ENCODE measurements at regions not wholly inside any gene's neighbourhood (a gene's known extent, or its start where the extent isn't known, plus 50 kb on each side); places are given as distances from the start of the nearest gene placed in this dataset.

DNA sequence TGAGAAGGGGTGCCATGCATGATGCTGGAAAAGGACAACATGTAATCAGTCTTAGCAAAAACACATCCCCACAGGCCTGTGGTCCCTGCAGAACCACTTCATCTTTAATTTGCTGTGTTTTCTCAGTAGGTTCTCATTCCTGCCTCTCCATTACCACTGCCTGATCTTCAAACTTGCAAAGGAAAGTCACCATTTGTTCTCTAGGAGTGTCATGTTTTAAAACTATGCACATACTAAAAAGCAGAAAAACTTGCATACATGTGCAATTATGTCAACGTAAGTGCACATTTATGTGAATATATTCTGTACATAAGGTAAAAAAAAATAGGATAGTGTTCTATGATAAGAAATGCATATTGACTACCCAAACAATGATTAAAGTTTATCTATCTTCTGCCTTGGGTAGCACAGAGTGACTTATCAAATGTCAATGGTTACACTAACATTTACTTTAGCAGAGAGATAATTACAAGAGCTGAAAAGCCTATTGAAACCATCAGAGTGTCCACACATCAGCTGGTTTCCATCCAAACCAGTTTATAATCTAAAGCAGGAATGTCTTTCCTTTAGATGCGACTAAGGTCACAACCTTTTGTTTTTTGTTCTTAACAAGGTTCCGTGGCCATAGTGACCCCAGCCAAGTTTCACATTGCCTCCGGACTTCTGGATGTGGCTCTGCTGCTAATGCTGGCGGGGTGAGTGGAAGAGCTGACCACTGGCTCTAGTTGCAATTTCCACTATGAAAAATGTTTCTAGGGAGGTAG, 58.7 kb upstream of the RMDN2 start:
- H3K27ac ChIP-seq (ENCODE audit: low read depth, low read length): no peak overlapping the region
- no peak overlapping the region for H3K4me3 ChIP-seq (ENCODE audit: low read depth, low read length)
- H3K27me3 ChIP-seq (ENCODE audit: control insufficient read depth, insufficient read depth, low read length): no peaks in the 10 kb centered on the region
- no peak for DNase-seq (ENCODE audit: low read depth in 4 of 6, low spot score in 6 of 6)
- no peaks in the 10 kb centered on the region for H3K9me3 ChIP-seq (ENCODE audit: control insufficient read depth, insufficient read depth, low read length)
- H3K4me1 ChIP-seq (ENCODE audit: control insufficient read depth, insufficient read depth, low read length): peaks cover 7% of the 10 kb centered on the region
- 89% methylated on average over 3 of the region's 5 CpGs for WGBS (ENCODE audit: insufficient coverage)
- H3K36me3 ChIP-seq (ENCODE audit: control insufficient read depth, insufficient read depth, low read length): no peaks in the 10 kb centered on the region

DNA sequence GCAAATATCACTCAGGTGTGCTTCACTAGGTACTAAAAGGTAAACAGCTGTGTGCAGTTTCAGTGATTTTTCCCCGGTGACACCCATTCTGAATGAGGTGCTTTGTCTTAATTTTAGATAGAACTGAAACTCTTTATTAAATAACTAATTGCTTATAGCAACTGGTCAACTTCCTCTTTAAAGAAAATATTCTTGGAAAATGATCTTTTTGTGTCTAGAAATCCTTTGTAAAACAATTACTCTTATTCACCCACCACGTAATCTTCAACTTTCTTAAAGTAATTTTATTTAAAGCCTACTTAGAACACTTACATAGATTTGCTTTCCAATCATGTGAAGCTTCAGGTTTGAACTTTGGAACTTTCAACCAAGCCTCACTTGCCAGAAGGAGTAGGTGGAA, 57.9 kb upstream of the RMDN2 start:
- DNase-seq (ENCODE audit: low read depth in 4 of 6, low spot score in 6 of 6): no peak
- no CpG with 5 or more reads among the region's 2 CpGs for WGBS (ENCODE audit: insufficient coverage)
- H3K27me3 ChIP-seq (ENCODE audit: control insufficient read depth, insufficient read depth, low read length): no peaks in the 10 kb centered on the region
- peaks cover 8% of the 10 kb centered on the region for H3K4me1 ChIP-seq (ENCODE audit: control insufficient read depth, insufficient read depth, low read length)
- H3K27ac ChIP-seq (ENCODE audit: low read depth, low read length): no peak overlapping the region
- no peaks in the 10 kb centered on the region for H3K9me3 ChIP-seq (ENCODE audit: control insufficient read depth, insufficient read depth, low read length)
- no peak overlapping the region for H3K4me3 ChIP-seq (ENCODE audit: low read depth, low read length)
- no peaks in the 10 kb centered on the region for H3K36me3 ChIP-seq (ENCODE audit: control insufficient read depth, insufficient read depth, low read length)

DNA sequence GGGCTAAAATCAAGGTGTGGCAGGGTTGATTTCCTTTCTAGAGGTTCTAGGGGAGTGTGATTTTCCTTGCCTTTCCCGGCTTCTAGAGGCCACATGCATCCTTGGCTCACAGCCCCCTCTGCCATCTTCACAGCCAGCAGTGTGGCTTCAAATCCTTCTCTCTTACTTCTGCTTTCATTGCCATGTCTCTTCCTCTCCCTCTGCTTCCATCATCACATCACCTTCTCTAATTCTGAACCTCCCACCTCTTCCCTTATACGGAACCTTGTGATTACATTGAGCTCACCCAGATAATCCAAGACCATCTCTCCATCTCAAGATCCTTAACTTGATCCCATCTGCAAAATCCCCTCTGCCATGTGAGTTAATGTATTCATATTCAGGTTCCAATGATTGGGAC, 56.2 kb upstream of the RMDN2 start:
- 0% methylated on average over 1 of the region's 2 CpGs for WGBS (ENCODE audit: insufficient coverage)
- H3K36me3 ChIP-seq (ENCODE audit: control insufficient read depth, insufficient read depth, low read length): no peaks in the 10 kb centered on the region
- no peaks in the 10 kb centered on the region for H3K27me3 ChIP-seq (ENCODE audit: control insufficient read depth, insufficient read depth, low read length)
- no peak overlapping the region for H3K27ac ChIP-seq (ENCODE audit: low read depth, low read length)
- DNase-seq (ENCODE audit: low read depth in 4 of 6, low spot score in 6 of 6): no peak
- H3K4me1 ChIP-seq (ENCODE audit: control insufficient read depth, insufficient read depth, low read length): peaks cover 10% of the 10 kb centered on the region
- no peak overlapping the region for H3K4me3 ChIP-seq (ENCODE audit: low read depth, low read length)
- no peaks in the 10 kb centered on the region for H3K9me3 ChIP-seq (ENCODE audit: control insufficient read depth, insufficient read depth, low read length)

- WGBS (ENCODE audit: insufficient coverage): 67% methylated on average over 1 of the region's 2 CpGs
- Histone ChIP-seq H3K36me3 (ENCODE audit: control insufficient read depth, insufficient read depth, low read length) (no peaks in the 10 kb centered on the region), H3K4me1 (ENCODE audit: control insufficient read depth, insufficient read depth, low read length) (peaks cover 10% of the 10 kb centered on the region), H3K4me3 (ENCODE audit: low read depth, low read length) (no peak overlapping the region), H3K9me3 (ENCODE audit: control insufficient read depth, insufficient read depth, low read length) (no peaks in the 10 kb centered on the region), H3K27me3 (ENCODE audit: control insufficient read depth, insufficient read depth, low read length) (no peaks in the 10 kb centered on the region), H3K27ac (ENCODE audit: low read depth, low read length) (no peak overlapping the region)
- DNase-seq (ENCODE audit: low read depth in 4 of 6, low spot score in 6 of 6): no peak
These were observed 55.8 kb upstream of the RMDN2 start for GRCh38 chr2:37869304-37869703.

DNA sequence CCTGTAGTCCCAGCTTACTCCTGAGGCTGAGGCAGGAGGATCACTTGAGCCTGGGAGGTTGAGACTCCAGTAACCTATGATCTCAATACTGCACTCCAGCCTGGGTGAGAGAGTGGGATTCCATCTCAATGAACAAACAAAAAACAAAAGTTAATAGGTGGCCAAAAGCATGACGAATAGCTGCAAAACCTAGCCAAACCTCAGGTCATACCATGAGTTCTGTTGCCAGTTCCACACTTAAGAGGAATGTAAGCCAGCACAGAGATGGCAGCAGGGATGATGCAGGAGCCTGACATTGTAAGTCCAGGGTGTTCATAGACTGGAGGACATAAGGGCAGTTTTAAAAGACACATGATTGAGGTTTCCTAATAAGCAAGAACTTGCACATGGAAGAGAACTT, 55.3 kb upstream of the RMDN2 start:
- Histone ChIP-seq H3K9me3 (ENCODE audit: control insufficient read depth, insufficient read depth, low read length) (no peaks in the 10 kb centered on the region), H3K27ac (ENCODE audit: low read depth, low read length) (no peak overlapping the region)
- 90% methylated on average over 1 of the region's 1 CpG for WGBS (ENCODE audit: insufficient coverage)

GRCh38 chr2:37870829-37871228, 54.3 kb upstream of the RMDN2 start:
- H3K27ac ChIP-seq (ENCODE audit: low read depth, low read length): peak overlapping the region; percentile 6
- no CpG with 5 or more reads among the region's 4 CpGs for WGBS (ENCODE audit: insufficient coverage)

More for the DNA sequence above, 55.3 kb upstream of the RMDN2 start:
- Histone ChIP-seq H3K4me3 (ENCODE audit: low read depth, low read length) (no peak overlapping the region), H3K4me1 (ENCODE audit: control insufficient read depth, insufficient read depth, low read length) (peaks cover 10% of the 10 kb centered on the region), H3K36me3 (ENCODE audit: control insufficient read depth, insufficient read depth, low read length) (no peaks in the 10 kb centered on the region), H3K27me3 (ENCODE audit: control insufficient read depth, insufficient read depth, low read length) (no peaks in the 10 kb centered on the region)
- DNase-seq (ENCODE audit: low read depth in 4 of 6, low spot score in 6 of 6): no peak

GRCh38 chr2:37871456-37872191, 53.5 kb upstream of the RMDN2 start:
- H3K4me1 ChIP-seq (ENCODE audit: control insufficient read depth, insufficient read depth, low read length): peaks cover 19% of the 10 kb centered on the region
- H3K9me3 ChIP-seq (ENCODE audit: control insufficient read depth, insufficient read depth, low read length): no peaks in the 10 kb centered on the region
- no peak overlapping the region for H3K27ac ChIP-seq (ENCODE audit: low read depth, low read length)
- no peaks in the 10 kb centered on the region for H3K36me3 ChIP-seq (ENCODE audit: control insufficient read depth, insufficient read depth, low read length)
- peak in 2 of 6 donors; percentile 26 to 46 for DNase-seq (ENCODE audit: low read depth in 4 of 6, low spot score in 6 of 6)
- no peak overlapping the region for H3K4me3 ChIP-seq (ENCODE audit: low read depth, low read length)
- peaks cover 2% of the 10 kb centered on the region for H3K27me3 ChIP-seq (ENCODE audit: control insufficient read depth, insufficient read depth, low read length)
- 88% methylated on average over 2 of the region's 7 CpGs for WGBS (ENCODE audit: insufficient coverage)

More at GRCh38 chr2:37870829-37871228, 54.3 kb upstream of the RMDN2 start:
- no peak overlapping the region for H3K4me3 ChIP-seq (ENCODE audit: low read depth, low read length)
- no peaks in the 10 kb centered on the region for H3K36me3 ChIP-seq (ENCODE audit: control insufficient read depth, insufficient read depth, low read length)
- H3K4me1 ChIP-seq (ENCODE audit: control insufficient read depth, insufficient read depth, low read length): peaks cover 19% of the 10 kb centered on the region
- H3K9me3 ChIP-seq (ENCODE audit: control insufficient read depth, insufficient read depth, low read length): no peaks in the 10 kb centered on the region
- DNase-seq (ENCODE audit: low read depth in 4 of 6, low spot score in 6 of 6): peak in 2 of 6 donors; percentile 25 to 62
- peaks cover 2% of the 10 kb centered on the region for H3K27me3 ChIP-seq (ENCODE audit: control insufficient read depth, insufficient read depth, low read length)

GRCh38 chr2:37872192-37872750, 52.8 kb upstream of the RMDN2 start:
- peaks cover 19% of the 10 kb centered on the region for H3K4me1 ChIP-seq (ENCODE audit: control insufficient read depth, insufficient read depth, low read length)
- DNase-seq (ENCODE audit: low read depth in 4 of 6, low spot score in 6 of 6): no peak
- H3K27ac ChIP-seq (ENCODE audit: low read depth, low read length): no peak overlapping the region
- WGBS (ENCODE audit: insufficient coverage): 85% methylated on average over 2 of the region's 5 CpGs
- H3K9me3 ChIP-seq (ENCODE audit: control insufficient read depth, insufficient read depth, low read length): no peaks in the 10 kb centered on the region
- no peak overlapping the region for H3K4me3 ChIP-seq (ENCODE audit: low read depth, low read length)
- H3K36me3 ChIP-seq (ENCODE audit: control insufficient read depth, insufficient read depth, low read length): no peaks in the 10 kb centered on the region
- H3K27me3 ChIP-seq (ENCODE audit: control insufficient read depth, insufficient read depth, low read length): peaks cover 2% of the 10 kb centered on the region

DNA sequence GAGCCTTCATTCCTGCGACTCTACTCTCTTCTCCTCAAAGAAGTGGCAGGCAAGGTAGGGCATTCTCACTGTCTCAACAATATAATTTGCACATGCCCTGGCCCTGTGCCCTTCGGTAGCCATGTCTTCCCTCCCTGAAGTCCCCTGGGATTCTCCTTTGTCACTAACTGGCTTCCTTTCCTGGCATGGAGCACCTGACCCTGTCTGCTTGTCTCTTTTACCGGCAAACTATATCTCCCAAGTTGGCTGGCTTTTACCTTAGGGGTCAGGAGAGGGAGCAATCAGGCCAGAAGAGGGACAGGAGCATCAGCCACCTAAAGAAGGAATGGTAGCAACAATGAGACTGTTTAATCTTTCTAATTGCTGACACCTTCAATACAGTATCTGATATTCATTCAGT, 51.9 kb upstream of the RMDN2 start:
- DNase-seq (ENCODE audit: low read depth in 4 of 6, low spot score in 6 of 6): no peak
- Histone ChIP-seq H3K9me3 (ENCODE audit: control insufficient read depth, insufficient read depth, low read length) (no peaks in the 10 kb centered on the region), H3K36me3 (ENCODE audit: control insufficient read depth, insufficient read depth, low read length) (no peaks in the 10 kb centered on the region), H3K27me3 (ENCODE audit: control insufficient read depth, insufficient read depth, low read length) (peaks cover 2% of the 10 kb centered on the region), H3K27ac (ENCODE audit: low read depth, low read length) (no peak overlapping the region), H3K4me3 (ENCODE audit: low read depth, low read length) (no peak overlapping the region), H3K4me1 (ENCODE audit: control insufficient read depth, insufficient read depth, low read length) (peaks cover 19% of the 10 kb centered on the region)
- 52% methylated on average over 2 of the region's 3 CpGs for WGBS (ENCODE audit: insufficient coverage)

All from spinal cord (tissue), 9 donors.